K562 (cell line): ENCODE measurements at regions not wholly inside any gene's neighbourhood (a gene's known extent, or its start where the extent isn't known, plus 50 kb on each side); places are given as distances from the start of the nearest gene placed in this dataset.

Experiments used
- ATAC-seq: fragments of 200-7000 bp; cut with Tn5 transposase; 3 replicates; pipeline ENCODE4 v1.9.1; 2020; ENCODE audit warnings: moderate library complexity
- BruUV-seq: library from RNA; stranded (reverse); fragments of 400-500 nt; replicated peaks from 2 replicates; lab custom pipeline; 2021; lab: Mats Ljungman, UMichigan
- CTCF ChIA-PET: fragments of 300-600 bp; formaldehyde crosslinking; extraction: SDS; loops from one replicate; lab custom pipeline; 2021; ENCODE audit warnings: low intra/inter-chr PET ratio; lab: Yijun Ruan, JAX
- POLR2A ChIA-PET: fragments of 300-600, 350-650 bp; sonication (Branson Sonifier 250); formaldehyde crosslinking; extraction: SDS; loops from one replicate; lab custom pipeline; 2021; ENCODE audit warnings: antibody characterized with exemption, inconsistent platforms; lab: Yijun Ruan, JAX
- DNase-seq, 4 experiments: peaks; one replicate each; pipeline versions ENCODE4 v3.0.0 to v3.0.0-alpha.2; 2011 to 2018; ENCODE audit warnings: low spot score in 3 of 4, mixed read lengths in 3 of 4; ENCODE audit errors: extremely low read depth in 1 of 4
- FAIRE-seq: peaks from 2 replicates; lab custom pipeline; 2011; peaks lifted over from hg19 to GRCh38; lab: Jason Lieb, UNC
- H2AFZ ChIP-seq: 2 replicates; pipeline ENCODE4 v1.6.0; 2011; ENCODE audit warnings: low read depth, low read length, control low read depth, inconsistent platforms
- H3K27ac ChIP-seq: fragments of 200-600 bp; 3 replicates; pipeline ENCODE4 v1.8.0; 2011; ENCODE audit warnings: low read depth, mild to moderate bottlenecking, control low read depth, inconsistent platforms, low read length, moderate library complexity, mixed read lengths; ENCODE audit errors: extremely low read depth
- H3K27me3 ChIP-seq, 2 experiments: fragments of 300-600 bp in 1 of 2; 2 replicates in 1 of 2; 3 replicates in 1 of 2; pipeline versions ENCODE4 v1.6.0 to v1.8.0; 2011; ENCODE audit warnings: inconsistent platforms in 2 of 2, low read length in 2 of 2, mild to moderate bottlenecking in 1 of 2, mixed read lengths in 1 of 2, moderate library complexity in 1 of 2; ENCODE audit not compliant: control insufficient read depth in 2 of 2, insufficient read depth in 2 of 2
- H3K36me3 ChIP-seq: fragments of 300-600 bp; 3 replicates; pipeline ENCODE4 v1.8.0; 2011; ENCODE audit warnings: mild to moderate bottlenecking, low read length, inconsistent platforms; ENCODE audit not compliant: control insufficient read depth, insufficient read depth
- H3K4me1 ChIP-seq, 2 experiments: fragments of 200-600 bp in 1 of 2; replicated peaks in 1 of 2; 2 replicates in 1 of 2; 3 replicates in 1 of 2; pipeline versions ENCODE4 v1.5.1 to v1.8.0; 2011; ENCODE audit warnings: inconsistent platforms in 2 of 2, low read length in 2 of 2, mild to moderate bottlenecking in 1 of 2, mixed read lengths in 1 of 2, moderate library complexity in 1 of 2; ENCODE audit not compliant: control insufficient read depth in 2 of 2, insufficient read depth in 2 of 2
- H3K4me2 ChIP-seq: 2 replicates; pipeline ENCODE4 v1.6.1; 2011; ENCODE audit warnings: low read length, control low read depth, inconsistent platforms, mixed read lengths; ENCODE audit not compliant: insufficient read depth
- H3K4me3 ChIP-seq: fragments of 200-600 bp; sonication (generic), shearing (Covaris generic); 2 replicates; pipeline ENCODE4 v1.5.1; 2016; ENCODE audit warnings: control low read depth, inconsistent platforms
- H3K79me2 ChIP-seq: fragments of 200-600 bp; 3 replicates; pipeline ENCODE4 v1.8.0; 2011; ENCODE audit warnings: low read length, inconsistent platforms; ENCODE audit not compliant: control insufficient read depth, insufficient read depth
- H3K9ac ChIP-seq, 2 experiments: 2 replicates each; pipeline versions ENCODE4 v1.6.0 to v1.6.1; 2011; ENCODE audit warnings: low read depth in 2 of 2, low read length in 2 of 2, control low read depth in 1 of 2, inconsistent platforms in 1 of 2, mild to moderate bottlenecking in 1 of 2, mixed read lengths in 1 of 2; ENCODE audit not compliant: insufficient read depth in 1 of 2
- H3K9me1 ChIP-seq: one replicate; pipeline ENCODE4 v1.6.0; 2011; ENCODE audit warnings: inconsistent platforms, mild to moderate bottlenecking, low read length, moderate library complexity; ENCODE audit not compliant: control insufficient read depth, insufficient read depth
- H3K9me3 ChIP-seq: replicated peaks from 2 replicates; pipeline ENCODE4 v1.5.1; 2011; ENCODE audit warnings: low read depth, low read length, inconsistent platforms; ENCODE audit not compliant: control insufficient read depth, insufficient read depth
- H4K20me1 ChIP-seq: replicated peaks from 2 replicates; pipeline ENCODE4 v1.6.1; 2011; ENCODE audit warnings: low read length, inconsistent platforms, mixed read lengths; ENCODE audit not compliant: control insufficient read depth, insufficient read depth
- CBX1 ChIP-seq: sonication (generic); IDR thresholded peaks from 2 replicates; pipeline ENCODE4 v1.6.1; 2016; ENCODE audit warnings: antibody characterized with exemption, low read depth, mild to moderate bottlenecking
- HES1 ChIP-seq: fragments of 450-650 bp; IDR thresholded peaks from 2 replicates; pipeline ENCODE4 v1.6.1; 2016; ENCODE audit warnings: low read depth, mild to moderate bottlenecking, moderate library complexity
- NFIX ChIP-seq: fragments of 250-450 bp; sonication (Bioruptor Pico); IDR thresholded peaks from 2 replicates; pipeline ENCODE4 v1.4.0; 2020; ENCODE audit warnings: low read depth, mild to moderate bottlenecking, moderate library complexity
- NR2C1 ChIP-seq, 2 experiments: fragments of 450-650 bp; IDR thresholded peaks; 2 replicates each; pipeline ENCODE4 v1.6.1; 2017; ENCODE audit warnings: mild to moderate bottlenecking in 2 of 2, antibody characterized with exemption in 1 of 2, inconsistent platforms in 1 of 2, missing compliant biosample characterization in 1 of 2, missing genetic modification characterization in 1 of 2
- WGBS: fragments of 100-300 bp; shearing (Covaris generic); methylation state at CpG from one replicate; pipeline ENCODE4 v1.1.6; 2016; ENCODE audit warnings: low coverage, mixed read lengths; ENCODE audit not compliant: insufficient coverage; ENCODE audit errors: missing lambda C conversion rate; 5-methylcytosine and 5-hydroxymethylcytosine counted together
- in situ Hi-C: fragments of 300-500 bp; cut with MboI; formaldehyde crosslinking; loops from 4 replicates; pipeline ENCODE4 v1.15.0; 2018; ENCODE audit warnings: inconsistent platforms, mixed read lengths
- intact Hi-C: fragments of 100-400 bp; cut with micrococcal nuclease; formaldehyde crosslinking; loops from 2 replicates; pipeline ENCODE4 v1.14.2; 2022

GRCh38 chr3:194738254-194739093 is 52.8 kb downstream of the FAM43A start:
- intact Hi-C loops (no loop called here), in situ Hi-C loops (no loop called here)
- ChIA-PET POLR2A (interaction anchor here (0.6 to 0.9 kb wide), 2 partner anchors 33 to 344 kb away, joined by 3 read pairs; no protein-coding TSS in a partner anchor), CTCF (no interaction called here)
- no peak overlapping the region for H3K4me3 ChIP-seq
- no peaks in the 10 kb centered on the region for H3K4me1 ChIP-seq
- H3K9me3 ChIP-seq = no peaks in the 10 kb centered on the region
- no peak overlapping the region for H3K4me2 ChIP-seq
- H3K9me1 ChIP-seq = no peaks in the 10 kb centered on the region
- TF ChIP-seq HES1 (no peak), NR2C1 (IDR thresholded peaks at IDR 0.05) (no peak), NR2C1 (tag; IDR thresholded peaks at IDR 0.05) (no peak), NFIX (CRISPR knock-in tag) (no peak), CBX1 (no peak)
- no peak for FAIRE-seq
- DNase-seq = no peak
- H3K9ac ChIP-seq = no peak overlapping the region
- peaks cover 10 to 50% of the 10 kb centered on the region in 2 experiments; a peak in 4 of 5 replicates for H3K27me3 ChIP-seq
- H4K20me1 ChIP-seq = 0 out of 2 replicates have a peak, but pooled peaks cover 3% of the 10 kb centered on the region
- WGBS = 1% methylated on average over 6 of the region's 6 CpGs
- no peaks in the 10 kb centered on the region for H3K79me2 ChIP-seq
- H3K36me3 ChIP-seq = no peaks in the 10 kb centered on the region
- H3K27ac ChIP-seq = no peak overlapping the region
- H2AFZ ChIP-seq = no peak overlapping the region
- ATAC-seq = no peak
- BruUV-seq = no TSS peak
